ENCODE measurements at regions not wholly inside any gene's neighbourhood (a gene's known extent, or its start where the extent isn't known, plus 50 kb on each side); places are given as distances from the start of the nearest gene placed in this dataset.

DNA sequence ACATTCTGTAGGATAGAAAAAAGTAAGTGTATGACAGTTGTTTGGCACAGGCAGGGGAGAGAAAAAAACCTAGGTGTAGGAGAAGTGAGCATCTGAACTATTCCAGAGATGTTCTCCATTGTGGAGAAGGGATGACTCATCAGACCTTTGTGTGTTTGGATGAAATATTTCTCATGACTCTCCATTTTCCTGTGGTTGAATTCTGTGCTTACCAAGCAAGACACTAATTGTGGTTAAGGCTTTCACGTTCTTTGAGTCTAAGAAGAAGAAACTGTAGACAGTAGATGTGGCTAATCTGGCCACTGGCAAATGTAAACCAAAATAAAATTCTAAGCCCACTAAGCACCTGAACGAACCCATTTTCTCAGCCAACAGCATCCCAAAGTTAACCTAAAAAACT is 107.9 kb upstream of the GZMB start:
- TF ChIP-seq ZNF274 (IDR thresholded peaks at IDR 0.05; ENCODE audit: low read depth, low read length) (no peak), SUZ12 (IDR thresholded peaks at IDR 0.05; ENCODE audit: extremely low read depth, insufficient read depth, insufficient read length) (no peak)

Measured in NT2/D1 (cell line).